ENCODE measurements at regions not wholly inside any gene's neighbourhood (a gene's known extent, or its start where the extent isn't known, plus 50 kb on each side); places are given as distances from the start of the nearest gene placed in this dataset.

DNA sequence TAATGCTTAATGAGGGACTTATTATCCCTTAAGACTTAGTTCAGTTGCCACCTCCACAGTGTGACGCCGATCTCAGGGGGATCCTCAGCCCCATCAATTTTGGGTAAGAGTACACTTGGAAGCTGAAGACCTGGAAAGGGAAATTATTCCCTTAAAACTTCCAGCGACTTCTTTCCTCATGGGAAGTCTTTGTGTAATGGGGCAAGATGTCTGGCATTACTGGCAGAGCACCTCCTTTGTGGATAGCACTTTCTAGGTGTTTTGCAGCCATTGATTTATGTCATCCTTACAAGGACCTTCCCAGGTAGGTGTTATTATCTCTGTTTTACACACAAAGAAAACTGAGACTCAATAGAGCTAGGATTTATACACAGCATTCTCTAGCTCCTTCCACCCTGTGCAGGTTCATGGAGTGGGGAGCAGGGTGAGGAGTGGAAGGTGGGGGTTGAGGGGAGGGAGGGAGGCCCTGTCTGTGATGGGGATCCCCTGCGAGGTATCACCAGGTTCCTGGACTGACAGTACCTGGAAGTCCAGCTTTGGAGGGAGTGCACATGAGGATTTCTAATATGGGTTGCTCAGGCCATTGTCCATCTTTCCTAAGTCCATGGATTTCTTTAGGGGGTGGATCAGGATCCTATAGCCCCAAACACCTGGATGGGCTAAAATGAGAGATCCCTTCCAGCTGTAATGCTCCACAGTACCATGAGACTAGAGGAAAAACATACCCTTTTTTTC, 79.4 kb downstream of the MYCN start:
- POLR2A ChIA-PET = no interaction called here
- TF ChIP-seq CTBP1 (IDR thresholded peaks at IDR 0.05; ENCODE audit: borderline replicate concordance) (no peak), LEF1 (IDR thresholded peaks at IDR 0.05; ENCODE audit: borderline replicate concordance) (no peak), ARNT (IDR thresholded peaks at IDR 0.05) (no peak), TARDBP (IDR thresholded peaks at IDR 0.05) (no peak), SUZ12 (IDR thresholded peaks at IDR 0.05) (no peak), BHLHE40 (IDR thresholded peaks at IDR 0.05; ENCODE audit: borderline replicate concordance) (no peak), FOXK2 (IDR thresholded peaks at IDR 0.05) (no peak), L3MBTL2 (conservative IDR thresholded peaks at IDR 0.05) (no peak), ZNF384 (IDR thresholded peaks at IDR 0.05) (no peak), HDGF (IDR thresholded peaks at IDR 0.05; ENCODE audit: borderline replicate concordance) (no peak), NFRKB (IDR thresholded peaks at IDR 0.05) (no peak), ELF4 (IDR thresholded peaks at IDR 0.05) (no peak)
- TF ChIP-seq, protein P1, sequence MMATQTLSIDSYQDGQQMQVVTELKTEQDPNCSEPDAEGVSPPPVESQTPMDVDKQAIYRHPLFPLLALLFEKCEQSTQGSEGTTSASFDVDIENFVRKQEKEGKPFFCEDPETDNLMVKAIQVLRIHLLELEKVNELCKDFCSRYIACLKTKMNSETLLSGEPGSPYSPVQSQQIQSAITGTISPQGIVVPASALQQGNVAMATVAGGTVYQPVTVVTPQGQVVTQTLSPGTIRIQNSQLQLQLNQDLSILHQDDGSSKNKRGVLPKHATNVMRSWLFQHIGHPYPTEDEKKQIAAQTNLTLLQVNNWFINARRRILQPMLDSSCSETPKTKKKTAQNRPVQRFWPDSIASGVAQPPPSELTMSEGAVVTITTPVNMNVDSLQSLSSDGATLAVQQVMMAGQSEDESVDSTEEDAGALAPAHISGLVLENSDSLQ (IDR thresholded peaks at IDR 0.05) = no peak
- CTCF ChIA-PET = no interaction called here
- no peak for DNase-seq (ENCODE audit: extremely low spot score)

DNA sequence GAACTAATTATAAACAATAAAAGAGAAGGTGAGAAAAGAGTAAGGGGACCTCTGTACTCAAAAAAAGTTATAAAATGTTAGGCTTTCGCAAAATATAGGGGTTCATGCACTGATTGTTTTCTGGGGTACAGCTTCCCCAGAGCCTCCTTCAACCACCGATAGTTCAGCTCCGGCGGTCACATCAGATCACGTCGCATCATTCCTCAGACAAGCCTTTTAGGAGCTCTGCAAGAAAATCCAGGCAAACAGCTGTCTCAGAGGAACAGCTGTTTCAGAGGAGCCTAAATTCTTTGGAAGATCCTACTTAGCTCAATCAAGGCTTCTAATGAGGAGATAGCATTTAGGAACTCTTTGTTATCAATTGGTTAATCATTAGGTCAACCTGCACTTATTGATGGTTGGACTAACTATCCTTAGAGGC, 78.7 kb downstream of the MYCN start:
- CTCF ChIA-PET = no interaction called here
- DNase-seq (ENCODE audit: extremely low spot score) = no peak
- POLR2A ChIA-PET = no interaction called here
- TF ChIP-seq SP1 (IDR thresholded peaks at IDR 0.05) (no peak), LEF1 (IDR thresholded peaks at IDR 0.05; ENCODE audit: borderline replicate concordance) (no peak), HDGF (IDR thresholded peaks at IDR 0.05; ENCODE audit: borderline replicate concordance) (no peak), FOXK2 (IDR thresholded peaks at IDR 0.05) (no peak), NFRKB (IDR thresholded peaks at IDR 0.05) (no peak), SUZ12 (IDR thresholded peaks at IDR 0.05) (no peak), BHLHE40 (IDR thresholded peaks at IDR 0.05; ENCODE audit: borderline replicate concordance) (no peak), FOXM1 (IDR thresholded peaks at IDR 0.05; ENCODE audit: borderline replicate concordance) (no peak), L3MBTL2 (conservative IDR thresholded peaks at IDR 0.05) (no peak), ARNT (IDR thresholded peaks at IDR 0.05) (no peak), ZNF384 (IDR thresholded peaks at IDR 0.05) (no peak), TARDBP (IDR thresholded peaks at IDR 0.05) (no peak), CTBP1 (IDR thresholded peaks at IDR 0.05; ENCODE audit: borderline replicate concordance) (no peak)

DNA sequence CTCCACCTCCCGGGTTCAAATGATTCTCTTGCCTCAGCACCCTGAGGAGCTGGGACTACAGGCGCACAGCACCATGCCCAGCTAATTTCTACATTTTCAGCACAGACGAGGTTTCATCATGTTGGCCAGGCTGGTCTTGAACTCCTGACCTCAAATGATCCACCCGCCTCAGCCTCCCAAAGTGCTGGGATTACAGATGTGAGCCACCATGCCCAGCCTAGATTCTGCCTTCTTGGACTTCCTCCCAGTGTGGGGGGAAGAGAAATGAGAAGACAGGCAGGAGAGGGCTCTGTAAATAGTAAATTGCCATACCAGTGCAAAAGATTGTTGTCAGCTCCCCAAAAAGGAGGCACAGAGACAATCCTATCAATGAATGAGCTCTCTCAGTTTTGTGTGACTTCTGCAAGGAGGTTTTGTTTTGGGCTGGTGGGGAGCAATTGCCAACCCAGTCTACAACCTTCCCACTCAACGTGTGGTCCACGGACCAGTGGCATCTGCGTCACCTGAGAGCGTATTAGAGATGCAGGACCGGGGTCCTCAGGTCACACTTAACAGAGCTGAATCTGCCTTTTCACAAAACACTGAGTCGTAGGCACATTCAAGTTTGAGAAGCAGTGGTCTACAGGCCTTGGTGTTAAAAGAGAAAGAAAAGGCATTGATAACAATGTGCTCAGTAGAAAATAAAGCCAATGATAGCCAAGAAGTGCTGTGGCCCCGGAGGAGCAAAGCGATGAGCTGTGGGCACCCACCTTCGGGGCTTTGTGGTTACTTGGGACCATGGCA, 78.1 kb downstream of the MYCN start:
- DNase-seq (ENCODE audit: extremely low spot score) = no peak
- POLR2A ChIA-PET = no interaction called here
- CTCF ChIA-PET = no interaction called here
- no peak for TF ChIP-seq ZNF384 (IDR thresholded peaks at IDR 0.05)

DNA sequence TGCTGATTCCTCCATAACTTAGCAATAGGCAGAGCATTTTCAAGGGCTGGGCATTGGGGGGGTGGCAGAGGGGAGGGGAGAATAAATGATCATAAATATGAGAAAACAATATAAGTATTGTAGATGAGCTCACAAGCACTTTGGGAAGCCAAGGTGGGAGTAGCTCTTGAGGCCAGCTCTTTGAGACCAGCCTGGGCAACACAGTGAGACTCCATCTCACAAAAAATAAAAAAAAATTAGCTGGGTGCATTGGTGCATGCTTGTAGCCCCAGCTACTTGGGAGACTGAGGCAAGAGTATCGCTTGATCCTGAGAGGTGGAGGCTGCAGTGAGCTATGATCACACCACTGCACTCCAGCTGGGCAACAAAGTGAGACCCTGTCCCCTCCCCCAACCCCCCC, 75.9 kb downstream of the MYCN start:
- CTCF ChIA-PET = no interaction called here
- TF ChIP-seq NFRKB (IDR thresholded peaks at IDR 0.05) (no peak), ARNT (IDR thresholded peaks at IDR 0.05) (no peak), SUZ12 (IDR thresholded peaks at IDR 0.05) (no peak), ELF4 (IDR thresholded peaks at IDR 0.05) (no peak)
- POLR2A ChIA-PET = no interaction called here
- DNase-seq (ENCODE audit: extremely low spot score) = no peak

DNA sequence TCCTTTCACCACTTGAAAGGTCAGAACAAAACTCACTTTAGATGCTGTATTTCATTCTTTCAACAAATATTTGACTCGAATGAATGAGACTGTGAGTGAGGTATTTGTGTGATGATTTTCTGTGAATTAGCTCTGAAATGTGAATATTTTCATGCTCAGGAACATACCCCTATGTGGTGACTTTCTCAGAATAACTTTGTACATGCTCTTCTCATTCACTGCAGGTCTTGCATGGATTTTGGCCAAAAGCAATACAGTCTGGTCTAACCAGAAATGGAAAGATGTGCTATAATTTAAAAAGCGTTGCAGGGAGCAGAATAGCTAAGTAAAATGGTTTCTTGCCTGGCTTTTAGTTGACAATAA, 75.5 kb downstream of the MYCN start:
- POLR2A ChIA-PET = no interaction called here
- no peak for DNase-seq (ENCODE audit: extremely low spot score)
- TF ChIP-seq HDGF (IDR thresholded peaks at IDR 0.05; ENCODE audit: borderline replicate concordance) = no peak
- TF ChIP-seq FOXA1 (IDR thresholded peaks at IDR 0.05) = no peak
- no peak for TF ChIP-seq FOXM1 (IDR thresholded peaks at IDR 0.05; ENCODE audit: borderline replicate concordance)
- no peak for TF ChIP-seq ELF4 (IDR thresholded peaks at IDR 0.05)
- TF ChIP-seq SP1 (IDR thresholded peaks at IDR 0.05) = no peak
- TF ChIP-seq ZNF384 (IDR thresholded peaks at IDR 0.05) = no peak
- TF ChIP-seq TARDBP (IDR thresholded peaks at IDR 0.05) = no peak
- no peak for TF ChIP-seq ARNT (IDR thresholded peaks at IDR 0.05)
- TF ChIP-seq FOXK2 (IDR thresholded peaks at IDR 0.05) = no peak
- TF ChIP-seq SUZ12 (IDR thresholded peaks at IDR 0.05) = no peak
- TF ChIP-seq CTBP1 (IDR thresholded peaks at IDR 0.05; ENCODE audit: borderline replicate concordance) = no peak
- TF ChIP-seq, protein P1 (IDR thresholded peaks at IDR 0.05) = no peak
- CTCF ChIA-PET = interaction anchor here (0.5 kb wide), 1 partner anchor 1637 kb away, joined by 3 read pairs; no protein-coding TSS in a partner anchor

DNA sequence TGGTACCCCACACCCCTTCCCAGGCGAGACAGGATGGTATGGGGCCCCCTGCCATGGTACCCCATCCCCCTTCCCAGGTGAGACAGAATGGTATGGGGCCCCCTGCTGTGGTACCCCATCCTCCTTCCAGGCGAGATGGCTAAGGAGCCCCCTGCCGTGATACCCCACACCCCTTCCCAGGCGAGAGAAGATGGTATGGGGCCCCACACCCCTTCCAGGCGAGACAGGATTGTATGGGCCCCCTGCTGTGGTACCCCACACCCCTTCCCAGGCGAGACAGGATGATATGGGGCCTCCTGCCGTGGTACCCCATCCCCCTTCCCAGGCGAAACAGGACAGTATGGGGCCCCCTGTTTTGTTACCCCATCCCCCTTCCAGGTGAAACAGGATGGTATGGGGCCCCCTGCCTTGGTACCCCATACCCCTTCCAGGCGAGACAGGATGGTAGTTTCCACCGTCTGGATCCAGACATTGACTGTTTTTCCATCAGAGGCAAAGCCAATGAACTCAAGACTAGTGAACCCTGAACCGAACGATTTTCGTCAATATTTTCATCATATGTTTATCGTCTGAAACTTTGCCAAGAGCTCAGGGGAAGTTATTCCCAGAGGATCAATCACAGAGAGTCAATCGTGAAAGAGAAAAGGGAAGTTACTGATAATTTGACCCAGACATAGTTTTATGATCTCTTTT, 75.0 kb downstream of the MYCN start:
- TF ChIP-seq ELF4 (IDR thresholded peaks at IDR 0.05) (no peak), BHLHE40 (IDR thresholded peaks at IDR 0.05; ENCODE audit: borderline replicate concordance) (no peak), SP1 (IDR thresholded peaks at IDR 0.05) (no peak), LEF1 (IDR thresholded peaks at IDR 0.05; ENCODE audit: borderline replicate concordance) (no peak), NFRKB (IDR thresholded peaks at IDR 0.05) (no peak), ARNT (IDR thresholded peaks at IDR 0.05) (no peak), FOXA1 (IDR thresholded peaks at IDR 0.05) (no peak), SUZ12 (IDR thresholded peaks at IDR 0.05) (no peak), TARDBP (IDR thresholded peaks at IDR 0.05) (no peak), FOXM1 (IDR thresholded peaks at IDR 0.05; ENCODE audit: borderline replicate concordance) (no peak), CTBP1 (IDR thresholded peaks at IDR 0.05; ENCODE audit: borderline replicate concordance) (no peak), FOXK2 (IDR thresholded peaks at IDR 0.05) (no peak), ZNF384 (IDR thresholded peaks at IDR 0.05) (no peak), L3MBTL2 (conservative IDR thresholded peaks at IDR 0.05) (no peak), HDGF (IDR thresholded peaks at IDR 0.05; ENCODE audit: borderline replicate concordance) (no peak)
- TF ChIP-seq, protein P1 (IDR thresholded peaks at IDR 0.05) = no peak
- DNase-seq (ENCODE audit: extremely low spot score) = no peak
- ChIA-PET CTCF (interaction anchor here (0.5 kb wide), 1 partner anchor 1636 kb away, joined by 3 read pairs; no protein-coding TSS in a partner anchor), POLR2A (no interaction called here)
